H54 (cell line): ENCODE measurements at regions not wholly inside any gene's neighbourhood (a gene's known extent, or its start where the extent isn't known, plus 50 kb on each side); places are given as distances from the start of the nearest gene placed in this dataset.

Experiments
- DNase-seq: peaks from one replicate; pipeline ENCODE4 v3.0.0; 2011; ENCODE audit warnings: low spot score, mixed read lengths; ENCODE audit not compliant: insufficient read length
- FAIRE-seq: peaks from 3 replicates; lab custom pipeline; 2011; peaks lifted over from hg19 to GRCh38; lab: Jason Lieb, UNC
- POLR2A ChIP-seq: IDR thresholded peaks from 2 replicates; pipeline ENCODE4 v1.6.1; 2011; ENCODE audit warnings: low read depth, mild to moderate bottlenecking, low read length

- TF ChIP-seq POLR2A: no peak
- DNase-seq: no peak
- FAIRE-seq: no peak
These were observed 637.2 kb upstream of the ZEB2 start for GRCh38 chr2:145157036-145157675.

DNA sequence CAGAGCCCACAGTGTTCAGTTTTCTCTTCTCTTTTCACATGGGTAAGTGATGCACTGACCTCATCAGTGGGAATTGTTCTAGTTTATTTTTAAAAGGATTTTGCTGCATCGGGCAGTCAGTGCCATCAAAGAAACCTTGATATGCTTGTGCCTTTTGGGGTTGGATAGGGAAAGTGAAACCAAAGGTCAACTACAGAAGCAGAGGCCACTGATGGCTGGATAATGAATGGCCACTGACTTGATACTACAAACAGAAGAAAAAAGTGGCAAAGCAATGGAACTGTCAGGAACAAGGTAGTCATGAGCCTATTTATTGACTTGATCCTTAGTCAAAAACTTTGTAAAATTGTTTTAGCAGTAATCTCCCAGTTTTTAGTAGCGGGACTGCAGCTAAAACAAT is 636.3 kb upstream of the ZEB2 start:
- FAIRE-seq (peak; percentile 50), DNase-seq (no peak)
- no peak for TF ChIP-seq POLR2A

GRCh38 chr2:145155196-145155595 is 635.3 kb upstream of the ZEB2 start:
- FAIRE-seq (no peak), DNase-seq (no peak)
- TF ChIP-seq POLR2A: no peak

DNA sequence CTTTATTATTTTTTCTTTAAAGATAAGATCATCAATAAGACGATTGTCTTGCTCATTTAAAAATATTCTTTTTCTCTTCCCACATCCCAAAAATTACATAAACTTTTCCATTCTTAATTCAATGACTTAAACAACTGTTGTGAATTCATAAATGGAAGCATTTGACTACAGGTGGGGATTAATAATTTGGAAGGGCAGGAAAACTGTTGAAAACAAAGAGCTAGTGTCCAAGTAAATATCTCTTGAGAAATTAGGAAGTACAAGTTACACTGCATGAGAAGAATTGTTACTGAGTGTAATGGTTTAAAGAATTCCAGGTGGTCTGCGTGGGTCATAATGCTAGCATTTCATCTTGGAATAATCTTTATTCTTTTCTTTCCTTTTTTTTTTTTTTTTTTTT is 634.8 kb upstream of the ZEB2 start:
- FAIRE-seq: no peak
- TF ChIP-seq POLR2A: no peak

DNA sequence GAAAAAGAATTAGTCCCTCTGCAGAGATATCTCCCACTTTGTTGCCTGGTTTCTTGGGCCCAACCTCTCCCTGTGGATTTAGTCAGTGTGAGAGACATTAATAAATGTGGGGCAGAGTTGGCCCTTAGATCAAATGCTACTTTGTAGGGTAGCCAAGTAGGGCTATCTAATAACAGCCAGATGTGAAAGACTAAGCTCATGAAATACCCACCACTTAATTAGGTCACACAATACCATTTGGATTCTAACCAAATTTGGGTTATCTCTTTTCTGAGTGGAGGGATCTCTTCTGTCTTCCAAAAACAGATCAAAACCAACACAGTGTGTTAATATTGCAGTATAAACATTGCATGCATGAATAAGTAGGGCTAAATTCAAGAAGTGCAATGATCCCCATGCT is 626.8 kb upstream of the ZEB2 start:
- no peak for DNase-seq
- no peak for TF ChIP-seq POLR2A
- FAIRE-seq: peak; percentile 11

More for the DNA sequence above, 634.8 kb upstream of the ZEB2 start:
- DNase-seq: no peak

- FAIRE-seq (no peak), DNase-seq (no peak)
- TF ChIP-seq POLR2A: no peak
These were observed 624.3 kb upstream of the ZEB2 start for GRCh38 chr2:145144131-145144728.

- no peak for FAIRE-seq
- no peak for TF ChIP-seq POLR2A
These were observed 622.1 kb upstream of the ZEB2 start for GRCh38 chr2:145141981-145142380.

GRCh38 chr2:145140658-145141057 is 620.7 kb upstream of the ZEB2 start:
- no peak for FAIRE-seq
- no peak for DNase-seq
- TF ChIP-seq POLR2A: no peak

More at GRCh38 chr2:145141981-145142380, 622.1 kb upstream of the ZEB2 start:
- DNase-seq: no peak

DNA sequence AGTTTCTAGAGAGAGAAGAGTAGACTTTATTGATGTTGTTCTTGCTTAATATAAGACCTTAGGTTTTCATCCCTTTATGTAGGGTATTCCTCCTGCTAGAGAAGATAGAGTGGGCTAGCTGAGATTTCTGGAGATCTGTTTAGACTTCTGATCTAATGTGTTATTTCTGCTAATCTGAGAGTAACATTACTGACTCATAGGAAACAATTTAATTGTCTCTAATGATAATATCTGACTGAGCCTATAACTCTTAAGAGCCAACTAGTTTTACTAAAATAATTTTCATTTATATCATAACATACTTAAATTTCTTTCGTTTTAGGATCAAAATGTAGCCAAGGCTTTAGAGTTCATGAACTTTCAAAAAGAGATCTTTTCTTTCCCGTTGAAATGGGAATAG is 618.7 kb upstream of the ZEB2 start:
- no peak for TF ChIP-seq POLR2A

GRCh38 chr2:145137901-145138300 is 618.0 kb upstream of the ZEB2 start:
- no peak for TF ChIP-seq POLR2A
- no peak for FAIRE-seq

More for the DNA sequence above, 618.7 kb upstream of the ZEB2 start:
- no peak for FAIRE-seq
- DNase-seq: no peak

GRCh38 chr2:145137211-145137610 is 617.3 kb upstream of the ZEB2 start:
- no peak for DNase-seq
- FAIRE-seq: no peak
- no peak for TF ChIP-seq POLR2A

More at GRCh38 chr2:145137901-145138300, 618.0 kb upstream of the ZEB2 start:
- no peak for DNase-seq

GRCh38 chr2:145136702-145137101 is 616.8 kb upstream of the ZEB2 start:
- no peak for TF ChIP-seq POLR2A

GRCh38 chr2:145126146-145126545 is 606.2 kb upstream of the ZEB2 start:
- DNase-seq (no peak), FAIRE-seq (no peak)
- no peak for TF ChIP-seq POLR2A

More at GRCh38 chr2:145136702-145137101, 616.8 kb upstream of the ZEB2 start:
- DNase-seq: no peak
- FAIRE-seq: no peak

GRCh38 chr2:145124085-145124484 is 604.2 kb upstream of the ZEB2 start:
- DNase-seq (no peak), FAIRE-seq (no peak)
- TF ChIP-seq POLR2A: no peak

GRCh38 chr2:145123606-145124005 is 603.7 kb upstream of the ZEB2 start:
- no peak for TF ChIP-seq POLR2A
- FAIRE-seq (no peak), DNase-seq (no peak)

- no peak for TF ChIP-seq POLR2A
- DNase-seq (no peak), FAIRE-seq (no peak)
These were observed 599.3 kb upstream of the ZEB2 start for GRCh38 chr2:145119225-145119624.
